AG04450 (cell line): ENCODE measurements at regions not wholly inside any gene's neighbourhood (a gene's known extent, or its start where the extent isn't known, plus 50 kb on each side); places are given as distances from the start of the nearest gene placed in this dataset.

Experiments used
- CTCF ChIA-PET: fragments of 300-600, 350-600 bp; formaldehyde crosslinking; extraction: SDS; loops from one replicate; lab custom pipeline; 2022; ENCODE audit warnings: antibody characterized with exemption, inconsistent platforms; lab: Charles Lee
- POLR2A ChIA-PET: fragments of 350-600 bp; formaldehyde crosslinking; extraction: SDS; loops from one replicate; lab custom pipeline; 2021; ENCODE audit warnings: antibody characterized with exemption, inconsistent platforms; lab: Yijun Ruan, JAX
- DNase-seq: peaks from one replicate; pipeline ENCODE4 v3.0.0-alpha.2; 2011; ENCODE audit warnings: low read depth, low spot score
- H3K27ac ChIP-seq: one replicate; pipeline ENCODE4 v1.5.1; 2012; ENCODE audit warnings: low read depth, low read length, control low read depth
- H3K27me3 ChIP-seq: one replicate; pipeline ENCODE4 v1.6.0; 2012; ENCODE audit warnings: low read length; ENCODE audit not compliant: control insufficient read depth, insufficient read depth
- H3K4me3 ChIP-seq: 2 replicates; pipeline ENCODE4 v1.5.1; 2011; ENCODE audit warnings: mild to moderate bottlenecking, low read depth, low read length, control low read depth
- H3K9me3 ChIP-seq: 2 replicates; pipeline ENCODE4 v1.5.1; 2012; ENCODE audit warnings: low read length; ENCODE audit not compliant: control insufficient read depth, insufficient read depth
- TF ChIP-seq, protein P1 (sequence below): IDR thresholded peaks from 2 replicates; pipeline ENCODE4 v1.5.1; 2011; ENCODE audit warnings: low read depth, low read length, control low read depth, inconsistent platforms

- ChIA-PET POLR2A (no interaction called here), CTCF (no interaction called here)
- Histone ChIP-seq H3K27ac (no peak overlapping the region), H3K27me3 (peaks cover 2% of the 10 kb centered on the region), H3K9me3 (no peaks in the 10 kb centered on the region), H3K4me3 (no peak overlapping the region)
- TF ChIP-seq, protein P1, sequence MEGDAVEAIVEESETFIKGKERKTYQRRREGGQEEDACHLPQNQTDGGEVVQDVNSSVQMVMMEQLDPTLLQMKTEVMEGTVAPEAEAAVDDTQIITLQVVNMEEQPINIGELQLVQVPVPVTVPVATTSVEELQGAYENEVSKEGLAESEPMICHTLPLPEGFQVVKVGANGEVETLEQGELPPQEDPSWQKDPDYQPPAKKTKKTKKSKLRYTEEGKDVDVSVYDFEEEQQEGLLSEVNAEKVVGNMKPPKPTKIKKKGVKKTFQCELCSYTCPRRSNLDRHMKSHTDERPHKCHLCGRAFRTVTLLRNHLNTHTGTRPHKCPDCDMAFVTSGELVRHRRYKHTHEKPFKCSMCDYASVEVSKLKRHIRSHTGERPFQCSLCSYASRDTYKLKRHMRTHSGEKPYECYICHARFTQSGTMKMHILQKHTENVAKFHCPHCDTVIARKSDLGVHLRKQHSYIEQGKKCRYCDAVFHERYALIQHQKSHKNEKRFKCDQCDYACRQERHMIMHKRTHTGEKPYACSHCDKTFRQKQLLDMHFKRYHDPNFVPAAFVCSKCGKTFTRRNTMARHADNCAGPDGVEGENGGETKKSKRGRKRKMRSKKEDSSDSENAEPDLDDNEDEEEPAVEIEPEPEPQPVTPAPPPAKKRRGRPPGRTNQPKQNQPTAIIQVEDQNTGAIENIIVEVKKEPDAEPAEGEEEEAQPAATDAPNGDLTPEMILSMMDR: no peak
- no peak for DNase-seq
These were observed 374.0 kb downstream of the RAPGEF2 start for GRCh38 chr4:159476886-159477285.

DNA sequence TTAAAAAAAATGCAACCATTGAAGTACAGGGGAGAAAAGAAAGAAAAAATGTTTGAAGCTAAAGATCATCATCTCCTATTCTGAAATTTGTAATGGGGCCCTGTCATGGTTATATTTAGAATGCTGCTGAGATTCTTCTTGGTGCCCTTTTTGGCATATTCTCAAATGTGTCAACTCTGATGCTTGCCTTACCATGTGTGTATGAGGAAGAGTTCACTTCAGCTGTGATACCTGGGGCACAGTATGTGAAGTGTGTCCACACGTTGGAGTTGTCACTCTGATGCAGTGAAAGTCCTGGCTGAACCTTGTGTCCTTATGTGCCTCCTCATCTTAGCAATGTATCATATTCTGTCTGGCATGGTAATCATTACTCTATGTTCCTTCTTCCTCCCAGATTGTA lies 377.9 kb downstream of the RAPGEF2 start:
- POLR2A ChIA-PET: no interaction called here

GRCh38 chr4:159481936-159482335 lies 379.1 kb downstream of the RAPGEF2 start:
- TF ChIP-seq, protein P1: no peak
- Histone ChIP-seq H3K9me3 (no peaks in the 10 kb centered on the region), H3K27me3 (peaks cover 2% of the 10 kb centered on the region), H3K27ac (no peak overlapping the region), H3K4me3 (no peak overlapping the region)
- CTCF ChIA-PET: no interaction called here
- POLR2A ChIA-PET: no interaction called here
- no peak for DNase-seq

More for the DNA sequence above, 377.9 kb downstream of the RAPGEF2 start:
- no peaks in the 10 kb centered on the region for H3K9me3 ChIP-seq
- DNase-seq: no peak
- peaks cover 2% of the 10 kb centered on the region for H3K27me3 ChIP-seq
- no peak overlapping the region for H3K4me3 ChIP-seq
- H3K27ac ChIP-seq: no peak overlapping the region
- TF ChIP-seq, protein P1: no peak
- CTCF ChIA-PET: no interaction called here

GRCh38 chr4:159483110-159483781 lies 380.4 kb downstream of the RAPGEF2 start:
- ChIA-PET POLR2A (no interaction called here), CTCF (no interaction called here)
- H3K27me3 ChIP-seq: peaks cover 2% of the 10 kb centered on the region
- no peak overlapping the region for H3K4me3 ChIP-seq
- no peak for DNase-seq
- TF ChIP-seq, protein P1: no peak
- H3K27ac ChIP-seq: no peak overlapping the region
- no peaks in the 10 kb centered on the region for H3K9me3 ChIP-seq

DNA sequence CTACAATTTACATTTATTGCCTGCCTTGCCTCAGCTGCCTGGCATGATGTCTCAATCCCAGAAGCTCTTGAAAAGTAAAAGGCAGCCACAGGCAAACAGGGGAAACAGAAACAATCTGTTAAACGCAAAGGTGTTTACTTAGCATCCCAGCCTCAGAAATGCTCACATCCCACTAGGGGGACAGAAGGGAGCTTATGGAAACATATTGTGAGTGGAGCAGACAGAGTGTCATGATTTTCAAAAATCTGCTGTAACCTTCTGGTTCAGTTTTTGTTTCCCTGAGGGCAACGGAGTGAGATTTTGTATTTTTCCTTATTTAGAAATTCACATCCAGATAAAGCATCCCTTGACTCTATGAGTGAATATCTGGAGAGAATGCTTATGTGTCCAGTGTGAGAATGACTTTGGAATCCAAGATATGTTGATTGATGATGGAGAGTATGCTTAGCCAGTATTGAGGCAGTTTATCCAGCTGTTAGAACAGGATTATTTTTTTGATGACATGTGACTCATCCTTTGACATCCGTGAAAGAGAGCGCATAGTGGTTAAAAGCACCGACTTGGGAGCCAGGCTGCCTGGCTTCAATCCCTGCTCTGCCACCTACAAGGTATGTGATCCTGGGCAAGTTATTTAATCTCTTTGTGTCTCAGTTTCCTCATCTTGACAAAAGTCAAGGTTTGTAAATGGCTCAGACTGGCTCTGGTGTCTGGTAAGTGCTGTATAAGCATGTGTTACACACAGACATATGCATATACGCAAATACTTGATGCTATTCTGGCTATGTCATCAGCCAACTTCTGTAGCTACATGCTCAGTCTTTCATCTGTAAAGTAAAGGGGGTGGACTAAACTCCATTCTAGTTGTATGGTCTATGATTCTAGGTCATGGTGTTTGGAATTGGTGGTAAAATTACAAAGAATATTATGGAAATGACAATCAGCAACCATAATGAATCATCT lies 381.2 kb downstream of the RAPGEF2 start:
- no peak for DNase-seq
- no peaks in the 10 kb centered on the region for H3K9me3 ChIP-seq
- no peak overlapping the region for H3K4me3 ChIP-seq
- H3K27ac ChIP-seq: no peak overlapping the region
- TF ChIP-seq, protein P1: no peak
- POLR2A ChIA-PET: no interaction called here
- H3K27me3 ChIP-seq: peaks cover 2% of the 10 kb centered on the region
- CTCF ChIA-PET: interaction anchor here (0.6 kb wide), 1 partner anchor 14 kb away, joined by 4 read pairs; no protein-coding TSS in a partner anchor
